Osteocyte (in vitro differentiated cells): ENCODE measurements at regions not wholly inside any gene's neighbourhood (a gene's known extent, or its start where the extent isn't known, plus 50 kb on each side); places are given as distances from the start of the nearest gene placed in this dataset.

Experiments
- DNase-seq: peaks from one replicate; pipeline ENCODE4 v3.0.0; 2021; ENCODE audit warnings: mixed read lengths; ENCODE audit not compliant: unreplicated experiment; ENCODE audit errors: extremely low spot score
- H3K27ac Mint-ChIP-seq: one replicate; pipeline ENCODE4 v1.8.0; 2021; ENCODE audit warnings: mild to moderate bottlenecking, mixed read lengths; ENCODE audit not compliant: unreplicated experiment
- H3K27me3 Mint-ChIP-seq: one replicate; pipeline ENCODE4 v1.8.0; 2021; ENCODE audit warnings: mixed read lengths; ENCODE audit not compliant: unreplicated experiment
- H3K36me3 Mint-ChIP-seq: one replicate; pipeline ENCODE4 v1.8.0; 2021; ENCODE audit warnings: mixed read lengths; ENCODE audit not compliant: unreplicated experiment
- H3K4me1 Mint-ChIP-seq: one replicate; pipeline ENCODE4 v1.8.0; 2021; ENCODE audit warnings: mixed read lengths; ENCODE audit not compliant: unreplicated experiment
- H3K4me3 Mint-ChIP-seq: one replicate; pipeline ENCODE4 v1.8.0; 2021; ENCODE audit warnings: mild to moderate bottlenecking, moderate library complexity, mixed read lengths; ENCODE audit not compliant: unreplicated experiment
- H3K9me3 Mint-ChIP-seq: one replicate; pipeline ENCODE4 v1.8.0; 2021; ENCODE audit warnings: mixed read lengths; ENCODE audit not compliant: unreplicated experiment
- TF ChIP-seq, protein P1 (sequence below): fragments of 200-600 bp; sonication (generic); IDR thresholded peaks from 2 replicates; pipeline ENCODE4 v1.5.0; 2021; ENCODE audit warnings: antibody characterized with exemption, mild to moderate bottlenecking, moderate library complexity

DNA sequence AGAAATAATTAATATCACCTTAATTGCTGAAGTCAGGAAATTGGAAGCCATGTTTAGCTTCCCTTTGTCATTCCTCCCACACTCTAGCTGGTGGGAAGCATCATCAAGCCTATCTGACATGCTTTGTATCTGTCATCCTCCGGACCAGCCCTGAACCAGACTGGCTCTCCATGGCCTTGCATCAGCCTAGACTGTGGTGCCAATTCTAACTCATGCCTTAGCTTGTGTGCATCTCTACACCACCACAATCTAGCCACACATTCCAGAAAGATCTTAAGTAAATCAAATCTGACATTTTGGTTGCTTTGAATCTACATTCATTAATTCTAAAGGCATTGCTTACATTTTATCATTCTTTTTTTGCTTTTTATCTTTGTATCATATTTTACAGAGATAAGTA is 196.4 kb upstream of the VSTM2A start:
- peaks cover 6% of the 10 kb centered on the region for H3K9me3 Mint-ChIP-seq
- no peaks in the 10 kb centered on the region for H3K4me1 Mint-ChIP-seq
- no peak overlapping the region for H3K27ac Mint-ChIP-seq
- TF ChIP-seq, protein P1, sequence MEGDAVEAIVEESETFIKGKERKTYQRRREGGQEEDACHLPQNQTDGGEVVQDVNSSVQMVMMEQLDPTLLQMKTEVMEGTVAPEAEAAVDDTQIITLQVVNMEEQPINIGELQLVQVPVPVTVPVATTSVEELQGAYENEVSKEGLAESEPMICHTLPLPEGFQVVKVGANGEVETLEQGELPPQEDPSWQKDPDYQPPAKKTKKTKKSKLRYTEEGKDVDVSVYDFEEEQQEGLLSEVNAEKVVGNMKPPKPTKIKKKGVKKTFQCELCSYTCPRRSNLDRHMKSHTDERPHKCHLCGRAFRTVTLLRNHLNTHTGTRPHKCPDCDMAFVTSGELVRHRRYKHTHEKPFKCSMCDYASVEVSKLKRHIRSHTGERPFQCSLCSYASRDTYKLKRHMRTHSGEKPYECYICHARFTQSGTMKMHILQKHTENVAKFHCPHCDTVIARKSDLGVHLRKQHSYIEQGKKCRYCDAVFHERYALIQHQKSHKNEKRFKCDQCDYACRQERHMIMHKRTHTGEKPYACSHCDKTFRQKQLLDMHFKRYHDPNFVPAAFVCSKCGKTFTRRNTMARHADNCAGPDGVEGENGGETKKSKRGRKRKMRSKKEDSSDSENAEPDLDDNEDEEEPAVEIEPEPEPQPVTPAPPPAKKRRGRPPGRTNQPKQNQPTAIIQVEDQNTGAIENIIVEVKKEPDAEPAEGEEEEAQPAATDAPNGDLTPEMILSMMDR, result no peak
- H3K36me3 Mint-ChIP-seq, result no peaks in the 10 kb centered on the region
- DNase-seq, result no peak
- no peak overlapping the region for H3K4me3 Mint-ChIP-seq
- no peaks in the 10 kb centered on the region for H3K27me3 Mint-ChIP-seq

DNA sequence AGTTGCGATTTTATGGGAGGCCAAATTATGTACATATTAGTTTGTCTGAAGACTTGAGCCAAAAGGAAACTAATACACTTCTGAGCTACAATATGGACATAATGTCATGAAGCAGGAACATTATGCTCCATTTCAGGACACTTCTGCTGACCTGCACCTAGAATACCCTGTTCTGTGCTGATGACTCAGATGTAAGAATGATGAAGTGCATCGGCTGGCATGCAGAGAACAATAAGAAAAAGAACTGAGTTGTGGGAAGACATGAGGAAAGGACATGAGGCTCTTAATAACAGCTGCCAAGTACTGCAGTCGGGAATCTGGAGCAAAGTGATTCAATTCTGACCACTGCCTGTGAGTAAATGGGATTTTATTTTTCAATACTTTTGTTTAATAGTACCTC is 192.9 kb upstream of the VSTM2A start:
- TF ChIP-seq, protein P1, result no peak

DNA sequence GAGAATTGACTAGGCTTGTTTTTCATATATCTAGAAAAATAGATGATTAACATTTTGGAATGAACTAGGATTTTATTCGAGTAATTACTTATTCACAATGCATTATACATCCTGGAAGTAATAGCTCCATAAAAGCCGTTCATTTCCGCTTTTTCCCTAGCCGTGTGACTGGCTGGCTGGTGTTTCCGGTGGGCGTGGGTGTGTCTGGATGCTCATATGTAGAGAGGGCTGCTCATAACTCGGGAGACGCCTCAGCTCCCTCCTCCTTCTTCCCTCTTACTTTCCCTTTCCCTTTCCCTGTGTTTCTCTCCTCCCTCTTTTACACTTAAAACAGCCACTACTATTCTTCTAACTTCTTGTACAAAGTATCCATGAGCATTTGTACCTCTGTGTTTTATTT is 187.7 kb upstream of the VSTM2A start:
- no peak for DNase-seq
- H3K36me3 Mint-ChIP-seq, result no peaks in the 10 kb centered on the region
- H3K9me3 Mint-ChIP-seq, result no peaks in the 10 kb centered on the region
- no peaks in the 10 kb centered on the region for H3K27me3 Mint-ChIP-seq
- H3K27ac Mint-ChIP-seq, result no peak overlapping the region
- TF ChIP-seq, protein P1, result no peak
- no peaks in the 10 kb centered on the region for H3K4me1 Mint-ChIP-seq
- H3K4me3 Mint-ChIP-seq, result no peak overlapping the region

More for the DNA sequence above, 192.9 kb upstream of the VSTM2A start:
- no peaks in the 10 kb centered on the region for H3K36me3 Mint-ChIP-seq
- DNase-seq, result no peak
- no peak overlapping the region for H3K27ac Mint-ChIP-seq
- H3K4me3 Mint-ChIP-seq, result no peak overlapping the region
- no peaks in the 10 kb centered on the region for H3K27me3 Mint-ChIP-seq
- H3K4me1 Mint-ChIP-seq, result no peaks in the 10 kb centered on the region
- H3K9me3 Mint-ChIP-seq, result peaks cover 6% of the 10 kb centered on the region

DNA sequence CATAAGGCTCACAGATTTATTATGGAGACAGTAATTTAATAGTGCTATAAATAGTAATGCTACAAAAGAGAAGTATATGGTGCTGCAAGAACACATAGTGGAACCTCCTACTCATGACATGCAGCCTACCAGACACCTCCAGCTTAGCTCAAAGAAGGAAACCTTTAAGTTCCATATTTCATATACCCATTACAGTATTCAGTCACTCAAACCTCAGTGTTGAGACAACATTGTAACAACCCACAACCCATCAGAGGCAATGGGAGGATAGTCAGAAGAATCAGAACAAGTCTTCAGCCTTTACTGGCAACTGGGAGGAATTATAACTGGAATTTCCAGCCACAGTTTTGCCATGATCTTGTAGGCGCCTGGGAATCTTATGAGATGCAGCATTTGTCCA is 186.3 kb upstream of the VSTM2A start:
- no peaks in the 10 kb centered on the region for H3K27me3 Mint-ChIP-seq
- H3K4me3 Mint-ChIP-seq, result no peak overlapping the region
- no peaks in the 10 kb centered on the region for H3K9me3 Mint-ChIP-seq
- TF ChIP-seq, protein P1, result no peak
- no peak overlapping the region for H3K27ac Mint-ChIP-seq
- DNase-seq, result no peak
- H3K4me1 Mint-ChIP-seq, result no peaks in the 10 kb centered on the region
- H3K36me3 Mint-ChIP-seq, result no peaks in the 10 kb centered on the region

DNA sequence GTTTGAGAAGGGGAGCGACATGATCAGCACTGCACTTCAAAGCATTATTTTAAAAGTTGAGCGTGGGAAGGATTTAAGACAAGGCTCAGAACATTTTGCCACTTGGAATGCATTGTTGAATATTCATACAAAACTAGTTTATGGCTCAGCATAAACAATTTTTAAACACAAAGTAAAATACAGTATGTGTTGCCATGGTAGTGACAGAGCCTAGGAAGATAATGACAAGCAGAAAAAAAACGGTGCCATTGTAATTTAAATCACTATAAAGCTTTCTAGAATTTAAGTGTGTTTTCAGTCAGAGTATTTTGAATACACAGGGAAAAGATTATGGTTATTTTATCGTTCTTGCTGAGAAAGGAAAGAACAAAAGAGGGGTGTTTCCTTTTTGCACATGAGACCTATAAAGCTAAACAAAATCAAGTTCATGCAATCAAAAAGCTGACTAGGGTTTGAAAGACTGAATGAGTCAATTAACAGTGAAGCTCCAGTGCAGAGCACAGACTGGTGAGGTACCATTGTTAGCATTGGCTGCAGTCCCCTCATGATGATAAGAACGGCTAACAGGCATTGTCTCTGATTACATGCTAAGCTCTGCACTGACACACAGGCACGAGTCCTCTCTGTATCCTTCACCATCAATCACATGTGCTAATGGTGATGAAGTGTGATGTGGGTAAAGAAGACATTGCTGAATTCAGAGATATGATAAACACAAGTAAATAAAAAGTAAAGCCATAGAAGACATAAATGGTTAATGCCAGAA is 181.9 kb upstream of the VSTM2A start:
- H3K36me3 Mint-ChIP-seq, result no peaks in the 10 kb centered on the region
- no peak overlapping the region for H3K27ac Mint-ChIP-seq
- TF ChIP-seq, protein P1, result no peak
- H3K4me3 Mint-ChIP-seq, result no peak overlapping the region
- DNase-seq, result no peak
- no peaks in the 10 kb centered on the region for H3K4me1 Mint-ChIP-seq
- no peaks in the 10 kb centered on the region for H3K9me3 Mint-ChIP-seq
- H3K27me3 Mint-ChIP-seq, result no peaks in the 10 kb centered on the region
